ENCODE measurements at regions not wholly inside any gene's neighbourhood (a gene's known extent, or its start where the extent isn't known, plus 50 kb on each side); places are given as distances from the start of the nearest gene placed in this dataset.

GRCh38 chr2:185998562-185999070 is 260.0 kb downstream of the FSIP2 start:
- Histone ChIP-seq H3K27ac (ENCODE audit: insufficient read depth, low read depth, low read length) (no peak overlapping the region), H3K9me1 (replicated peaks; ENCODE audit: control insufficient read depth, extremely low read depth, insufficient read depth, low read length) (no peaks in the 10 kb centered on the region), H3K27me3 (ENCODE audit: control insufficient read depth in 2 of 2, insufficient read depth in 2 of 2, low read length in 2 of 2) (no peaks in the 10 kb centered on the region), H3K9ac (replicated peaks; ENCODE audit: extremely low read depth, insufficient read depth, low read length) (no peak overlapping the region), H4K20me1 (replicated peaks; ENCODE audit: control insufficient read depth, extremely low read depth, insufficient read depth, low read length) (no peaks in the 10 kb centered on the region), H3K4me3 (replicated peaks in 1 of 3; ENCODE audit: insufficient read depth in 1 of 3, low read depth in 1 of 3, low read length in 3 of 3) (no peak overlapping the region), H3K79me2 (ENCODE audit: control insufficient read depth, insufficient read depth, low read length) (no peaks in the 10 kb centered on the region), H3K4me2 (ENCODE audit: insufficient read depth, low read length) (no peak overlapping the region), H3K9me3 (replicated peaks; ENCODE audit: control insufficient read depth, insufficient read depth, low read length) (no peaks in the 10 kb centered on the region), H3K36me3 (ENCODE audit: control insufficient read depth in 2 of 2, extremely low read depth in 1 of 2, insufficient read depth in 2 of 2, low read length in 2 of 2) (no peaks in the 10 kb centered on the region), H2AFZ (ENCODE audit: low read depth, low read length) (no peak overlapping the region), H3K4me1 (ENCODE audit: control insufficient read depth, extremely low read depth, insufficient read depth, low read length) (no peaks in the 10 kb centered on the region)
- ChIA-PET CTCF (no interaction called here), POLR2A (no interaction called here)
- no TSS peak for BruUV-seq (replicated peaks)
- FAIRE-seq (no peak), DNase-seq (ENCODE audit: low read depth, low spot score) (no peak)
- TF ChIP-seq CTCF (IDR thresholded peaks at IDR 0.05; ENCODE audit: extremely low read depth in 1 of 2, insufficient read depth in 1 of 2, low read depth in 1 of 2, low read length in 2 of 2) = no peak
- TF ChIP-seq JUN (IDR thresholded peaks at IDR 0.05; ENCODE audit: borderline replicate concordance, insufficient read depth, insufficient read length, low read depth) = no peak
- no peak for TF ChIP-seq EZH2 (IDR thresholded peaks at IDR 0.05; ENCODE audit: borderline replicate concordance, low read depth, low read length, severe bottlenecking)
- no peak for TF ChIP-seq FOS (IDR thresholded peaks at IDR 0.05; ENCODE audit: borderline replicate concordance, insufficient read depth, low read length)
- dilution Hi-C loops (cut with MboI; ENCODE audit: extremely low pct_ligation_motif_present, low sequenced_read_pairs) = no loop called here
- intact Hi-C loops (cut with micrococcal nuclease) = no loop called here

- H3K79me2 ChIP-seq (ENCODE audit: control insufficient read depth, insufficient read depth, low read length) = no peaks in the 10 kb centered on the region
- no peaks in the 10 kb centered on the region for H4K20me1 ChIP-seq (replicated peaks; ENCODE audit: control insufficient read depth, extremely low read depth, insufficient read depth, low read length)
- ChIA-PET POLR2A (no interaction called here), CTCF (no interaction called here)
- no peaks in the 10 kb centered on the region for H3K4me1 ChIP-seq (ENCODE audit: control insufficient read depth, extremely low read depth, insufficient read depth, low read length)
- intact Hi-C loops (cut with micrococcal nuclease) = no loop called here
- dilution Hi-C loops (cut with MboI; ENCODE audit: extremely low pct_ligation_motif_present, low sequenced_read_pairs) = no loop called here
- BruUV-seq (replicated peaks) = no TSS peak
- no peak for FAIRE-seq
- no peak overlapping the region for H3K4me2 ChIP-seq (ENCODE audit: insufficient read depth, low read length)
- no peak overlapping the region for H3K9ac ChIP-seq (replicated peaks; ENCODE audit: extremely low read depth, insufficient read depth, low read length)
- H3K4me3 ChIP-seq (replicated peaks in 1 of 3; ENCODE audit: insufficient read depth in 1 of 3, low read depth in 1 of 3, low read length in 3 of 3) = no peak overlapping the region
- DNase-seq (ENCODE audit: low read depth, low spot score) = no peak
- H3K9me3 ChIP-seq (replicated peaks; ENCODE audit: control insufficient read depth, insufficient read depth, low read length) = no peaks in the 10 kb centered on the region
- H3K27ac ChIP-seq (ENCODE audit: insufficient read depth, low read depth, low read length) = no peak overlapping the region
- no peaks in the 10 kb centered on the region for H3K36me3 ChIP-seq (ENCODE audit: control insufficient read depth in 2 of 2, extremely low read depth in 1 of 2, insufficient read depth in 2 of 2, low read length in 2 of 2)
- no peak overlapping the region for H2AFZ ChIP-seq (ENCODE audit: low read depth, low read length)
- TF ChIP-seq POLR2AphosphoS5 (IDR thresholded peaks at IDR 0.05; ENCODE audit: insufficient read depth, low read depth, low read length) (no peak), EZH2 (IDR thresholded peaks at IDR 0.05; ENCODE audit: borderline replicate concordance, low read depth, low read length, severe bottlenecking) (no peak), CTCF (IDR thresholded peaks at IDR 0.05; ENCODE audit: extremely low read depth in 1 of 2, insufficient read depth in 1 of 2, low read depth in 1 of 2, low read length in 2 of 2) (no peak), JUN (IDR thresholded peaks at IDR 0.05; ENCODE audit: borderline replicate concordance, insufficient read depth, insufficient read length, low read depth) (no peak), GATA2 (IDR thresholded peaks at IDR 0.05; ENCODE audit: insufficient read depth, insufficient read length, low read depth, low read length) (no peak), FOS (IDR thresholded peaks at IDR 0.05; ENCODE audit: borderline replicate concordance, insufficient read depth, low read length) (no peak), MAX (IDR thresholded peaks at IDR 0.05; ENCODE audit: insufficient read depth, insufficient read length) (no peak), POLR2A (IDR thresholded peaks at IDR 0.05; ENCODE audit: low read depth, low read length) (no peak), MYC (IDR thresholded peaks at IDR 0.05; ENCODE audit: low read depth, low read length) (no peak)
- H3K27me3 ChIP-seq (ENCODE audit: control insufficient read depth in 2 of 2, insufficient read depth in 2 of 2, low read length in 2 of 2) = no peaks in the 10 kb centered on the region
- no peaks in the 10 kb centered on the region for H3K9me1 ChIP-seq (replicated peaks; ENCODE audit: control insufficient read depth, extremely low read depth, insufficient read depth, low read length)
These were observed 270.7 kb downstream of the FSIP2 start for GRCh38 chr2:186009341-186009740.

Measured in endothelial cell of umbilical vein (primary cell).